HL-60 (cell line): ENCODE measurements at regions not wholly inside any gene's neighbourhood (a gene's known extent, or its start where the extent isn't known, plus 50 kb on each side); places are given as distances from the start of the nearest gene placed in this dataset.

Source experiments
- DNase-seq, 2 experiments: peaks; one replicate each; pipeline ENCODE4 v3.0.0-alpha.2; 2010 to 2020; ENCODE audit warnings: low read depth in 1 of 2, low spot score in 1 of 2
- H3K27ac ChIP-seq: fragments of 250-450 bp; sonication (Bioruptor Pico); replicated peaks from 2 replicates; pipeline ENCODE4 v1.5.1; 2020; ENCODE audit warnings: mild to moderate bottlenecking, moderate library complexity
- H3K27me3 ChIP-seq: fragments of 250-450 bp; sonication (Bioruptor Pico); 2 replicates; pipeline ENCODE4 v1.5.1; 2021; ENCODE audit warnings: mild to moderate bottlenecking, moderate library complexity; ENCODE audit not compliant: insufficient read depth, poor library complexity, severe bottlenecking
- H3K4me3 ChIP-seq: replicated peaks from 2 replicates; pipeline ENCODE4 v1.5.1; 2011; ENCODE audit warnings: mild to moderate bottlenecking, control low read depth, low read length; ENCODE audit not compliant: insufficient read depth
- CTCF ChIP-seq: IDR thresholded peaks from one replicate; pipeline ENCODE4 v1.5.1; 2011; ENCODE audit warnings: low read length, control low read depth, inconsistent platforms; ENCODE audit not compliant: insufficient read depth
- GABPA ChIP-seq: IDR thresholded peaks from 2 replicates; pipeline ENCODE4 v1.6.1; 2012; ENCODE audit warnings: low read depth
- POLR2AphosphoS5 ChIP-seq: IDR thresholded peaks from 2 replicates; pipeline ENCODE4 v1.6.1; 2012; ENCODE audit warnings: low read depth
- REST ChIP-seq: IDR thresholded peaks from 2 replicates; pipeline ENCODE4 v1.6.1; 2012; ENCODE audit warnings: low read depth; ENCODE audit not compliant: insufficient replicate concordance
- SPI1 ChIP-seq: IDR thresholded peaks from 2 replicates; pipeline ENCODE4 v1.6.1; 2012; ENCODE audit warnings: low read depth, mild to moderate bottlenecking, borderline replicate concordance

- TF ChIP-seq POLR2AphosphoS5, result no peak
- no peak for TF ChIP-seq CTCF
- no peak for TF ChIP-seq GABPA
- no peak for TF ChIP-seq REST
- TF ChIP-seq SPI1, result no peak
- Histone ChIP-seq H3K4me3 (no peak overlapping the region), H3K27me3 (no peaks in the 10 kb centered on the region), H3K27ac (no peak overlapping the region)
- DNase-seq, result no peak
Observed at GRCh38 chr4:120549011-120549570, 373.4 kb downstream of the PRDM5 start.

- H3K27ac ChIP-seq, result no peak overlapping the region
- no peaks in the 10 kb centered on the region for H3K27me3 ChIP-seq
- H3K4me3 ChIP-seq, result no peak overlapping the region
- no peak for DNase-seq
- TF ChIP-seq CTCF (no peak), POLR2AphosphoS5 (no peak), GABPA (no peak), REST (no peak), SPI1 (no peak)
Observed at GRCh38 chr4:120545391-120545790, 377.1 kb downstream of the PRDM5 start.

- DNase-seq, result no peak
- Histone ChIP-seq H3K4me3 (no peak overlapping the region), H3K27me3 (no peaks in the 10 kb centered on the region), H3K27ac (no peak overlapping the region)
- TF ChIP-seq CTCF (no peak), POLR2AphosphoS5 (no peak), REST (no peak), GABPA (no peak), SPI1 (no peak)
Observed at GRCh38 chr4:120544838-120545237, 377.7 kb downstream of the PRDM5 start.
